AG10803 (cell line): ENCODE measurements at regions not wholly inside any gene's neighbourhood (a gene's known extent, or its start where the extent isn't known, plus 50 kb on each side); places are given as distances from the start of the nearest gene placed in this dataset.

ENCODE experiments used
- DNase-seq: peaks from one replicate; pipeline ENCODE4 v3.0.0; 2010; ENCODE audit warnings: low read depth
- H3K4me3 ChIP-seq: 2 replicates; pipeline ENCODE4 v1.5.1; 2011; ENCODE audit warnings: mild to moderate bottlenecking, low read length, control low read depth
- CTCF ChIP-seq: conservative IDR thresholded peaks from 2 replicates; pipeline ENCODE4 v1.5.1; 2011; ENCODE audit warnings: mild to moderate bottlenecking, low read length, control low read depth, inconsistent platforms

- no peak overlapping the region for H3K4me3 ChIP-seq
- TF ChIP-seq CTCF: no peak
- no peak for DNase-seq
These were observed 949.3 kb downstream of the MRPL39 start for GRCh38 chr21:24658026-24658425.

- no peak for DNase-seq
- no peak overlapping the region for H3K4me3 ChIP-seq
- no peak for TF ChIP-seq CTCF
These were observed 957.6 kb downstream of the MRPL39 start for GRCh38 chr21:24649691-24650090.

- TF ChIP-seq CTCF: no peak
- no peak for DNase-seq
- H3K4me3 ChIP-seq: no peak overlapping the region
These were observed 970.6 kb downstream of the MRPL39 start for GRCh38 chr21:24636696-24637095.

GRCh38 chr21:24634749-24635148, 972.5 kb downstream of the MRPL39 start:
- no peak for TF ChIP-seq CTCF
- no peak for DNase-seq
- H3K4me3 ChIP-seq: no peak overlapping the region

- H3K4me3 ChIP-seq: no peak overlapping the region
- DNase-seq: no peak
- no peak for TF ChIP-seq CTCF
These were observed 978.7 kb downstream of the MRPL39 start for GRCh38 chr21:24628536-24628935.

- no peak overlapping the region for H3K4me3 ChIP-seq
- TF ChIP-seq CTCF: no peak
- no peak for DNase-seq
These were observed 979.2 kb downstream of the MRPL39 start for GRCh38 chr21:24628046-24628445.

GRCh38 chr21:24617819-24618218, 989.5 kb downstream of the MRPL39 start:
- TF ChIP-seq CTCF: no peak
- no peak overlapping the region for H3K4me3 ChIP-seq
- no peak for DNase-seq
